HG03575 (cell line): ENCODE measurements at regions not wholly inside any gene's neighbourhood (a gene's known extent, or its start where the extent isn't known, plus 50 kb on each side); places are given as distances from the start of the nearest gene placed in this dataset.

Experiments used
- ATAC-seq: cut with Tn5 transposase; IDR thresholded peaks from one replicate; pipeline ENCODE4 v1.9.1; 2021; ENCODE audit not compliant: unreplicated experiment, insufficient number of reproducible peaks, low FRiP score; ENCODE audit errors: extremely low read depth

GRCh38 chr4:89403826-89404225, 96.2 kb upstream of the GPRIN3 start:
- no peak for ATAC-seq

DNA sequence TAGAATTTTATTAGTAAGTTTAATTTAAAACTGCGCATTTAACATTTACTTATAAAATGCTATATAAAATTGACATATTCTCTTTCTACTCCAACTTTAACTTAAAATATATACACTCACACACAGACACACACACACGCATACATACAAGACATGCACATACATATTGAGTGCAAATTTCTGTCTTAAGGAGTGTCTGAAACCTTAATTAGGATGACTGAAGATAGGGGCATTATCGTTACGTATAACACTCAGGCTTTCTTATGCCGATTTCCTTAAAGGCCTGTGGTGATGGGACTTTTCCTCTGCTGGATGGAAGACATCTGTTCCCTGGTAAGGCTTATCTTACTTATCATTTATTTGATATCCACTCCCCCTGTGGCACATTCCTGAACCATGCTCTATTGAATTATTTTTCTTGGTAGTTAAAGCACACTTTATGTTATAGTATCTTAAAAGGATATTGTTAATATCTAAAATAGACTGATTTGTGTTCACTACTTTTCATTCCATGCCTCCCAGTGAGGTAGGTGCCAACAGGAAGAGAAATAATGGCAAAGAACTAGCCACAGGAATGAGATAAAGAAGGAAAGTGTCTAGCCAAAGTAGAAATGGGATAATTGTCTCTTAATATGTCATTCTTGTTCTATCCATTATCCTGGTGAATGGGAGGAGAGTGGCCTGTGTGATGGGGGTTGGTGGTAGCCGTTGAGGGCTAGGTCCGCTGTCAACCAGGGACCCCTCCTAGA, 92.9 kb upstream of the GPRIN3 start:
- no peak for ATAC-seq

GRCh38 chr4:89398644-89399043, 91.0 kb upstream of the GPRIN3 start:
- no peak for ATAC-seq

- no peak for ATAC-seq
Measured at GRCh38 chr4:89398146-89398545, 90.5 kb upstream of the GPRIN3 start.

- no peak for ATAC-seq
Measured at GRCh38 chr4:89397441-89397840, 89.8 kb upstream of the GPRIN3 start.

DNA sequence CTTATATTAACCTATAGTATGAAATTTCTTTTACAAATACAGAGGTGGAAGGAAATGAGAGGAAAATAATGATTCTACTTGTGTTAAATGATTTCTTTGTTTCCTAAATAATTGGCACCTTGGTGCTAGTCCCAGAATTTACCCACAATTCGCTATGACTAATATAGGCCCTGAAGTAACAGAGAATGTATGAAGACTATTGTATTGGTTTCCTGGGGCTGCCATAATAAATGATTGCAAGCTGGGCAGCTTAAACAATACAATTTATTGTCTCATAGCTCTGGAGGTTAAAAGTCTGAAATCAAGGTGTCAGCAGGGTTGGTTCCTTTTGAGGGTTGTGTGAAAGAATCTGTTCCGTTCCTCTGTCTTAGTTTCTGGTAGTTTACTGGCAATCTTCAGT, 74.8 kb upstream of the GPRIN3 start:
- no peak for ATAC-seq

- no peak for ATAC-seq
Measured at GRCh38 chr4:89380980-89381379, 73.4 kb upstream of the GPRIN3 start.

DNA sequence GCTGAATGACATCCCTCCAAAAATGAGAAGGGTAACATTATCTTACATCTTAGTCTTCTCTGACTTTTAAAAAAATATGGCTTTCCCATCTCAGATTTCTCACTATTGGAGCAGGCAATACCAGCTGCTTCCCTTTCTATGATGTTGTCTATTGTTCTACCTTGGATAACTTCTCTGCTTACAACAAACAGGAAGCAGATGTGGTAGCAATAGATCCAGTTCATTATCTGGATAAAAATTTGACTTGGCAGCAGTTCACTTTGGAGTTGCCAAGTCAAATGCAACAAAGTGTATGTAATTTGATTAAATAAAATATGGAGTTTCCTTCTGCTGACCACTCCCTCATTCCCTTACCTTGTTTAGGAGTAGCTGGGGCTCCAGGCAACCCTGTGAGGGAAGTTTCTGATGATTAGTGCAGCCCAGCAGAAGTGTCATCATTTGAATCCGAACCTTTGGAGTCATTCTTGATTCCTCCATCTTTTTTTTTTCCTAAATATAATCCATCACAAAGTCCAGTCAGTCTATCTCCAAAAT, 72.0 kb upstream of the GPRIN3 start:
- no peak for ATAC-seq

- no peak for ATAC-seq
Measured at GRCh38 chr4:89373394-89373793, 65.8 kb upstream of the GPRIN3 start.

GRCh38 chr4:89371614-89372013, 64.0 kb upstream of the GPRIN3 start:
- no peak for ATAC-seq

- ATAC-seq = no peak
Measured at GRCh38 chr4:89369581-89369980, 62.0 kb upstream of the GPRIN3 start.

DNA sequence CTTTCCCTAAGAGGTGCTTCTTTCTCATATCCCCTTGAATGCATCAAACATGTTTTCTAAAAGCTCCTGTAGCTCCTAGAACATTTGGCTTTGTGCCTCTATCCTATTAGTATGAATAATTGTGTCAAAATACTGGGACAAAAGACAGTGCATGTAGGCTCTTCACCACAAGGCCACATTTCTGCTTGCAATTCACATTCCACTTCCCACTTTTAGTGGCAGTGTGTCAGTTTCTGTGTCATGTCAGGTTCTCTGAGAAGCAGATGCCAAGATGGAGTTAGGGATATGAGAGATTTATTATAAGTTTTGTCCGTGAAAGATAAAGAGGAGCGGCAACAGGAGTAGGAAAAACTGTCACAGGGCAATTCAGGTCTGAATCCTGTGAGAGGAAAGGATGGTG, 61.3 kb upstream of the GPRIN3 start:
- no peak for ATAC-seq

GRCh38 chr4:89365776-89366175, 58.2 kb upstream of the GPRIN3 start:
- ATAC-seq = no peak

GRCh38 chr4:89365375-89365774, 57.8 kb upstream of the GPRIN3 start:
- no peak for ATAC-seq

- no peak for ATAC-seq
Measured at GRCh38 chr4:89364541-89364940, 56.9 kb upstream of the GPRIN3 start.

DNA sequence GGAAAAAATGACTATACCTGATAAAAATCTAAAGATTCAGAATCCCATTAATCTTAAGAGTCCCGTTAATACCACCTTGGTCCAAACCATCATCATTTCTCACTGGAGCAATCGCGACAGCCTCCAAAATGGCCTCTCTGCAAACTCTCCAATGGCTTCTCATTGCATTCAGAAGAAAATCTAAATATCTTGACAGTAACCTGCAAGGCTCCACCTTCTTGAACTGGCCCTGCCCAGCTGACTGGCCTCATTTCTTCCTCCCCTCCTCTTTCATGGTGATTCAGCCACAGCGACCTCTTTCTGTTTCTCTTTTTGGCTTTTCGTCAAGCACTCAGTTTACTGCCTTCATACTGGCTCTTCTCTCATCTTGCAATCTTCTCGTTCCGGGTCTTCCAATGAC, 56.2 kb upstream of the GPRIN3 start:
- ATAC-seq = no peak

- ATAC-seq = no peak
Measured at GRCh38 chr4:89358935-89359638, 51.5 kb upstream of the GPRIN3 start.

- ATAC-seq = no peak
Measured at GRCh38 chr4:89357787-89358186, 50.2 kb upstream of the GPRIN3 start.
